Esophagus squamous epithelium (tissue), 5 donors: ENCODE measurements at regions not wholly inside any gene's neighbourhood (a gene's known extent, or its start where the extent isn't known, plus 50 kb on each side); places are given as distances from the start of the nearest gene placed in this dataset.

Experiments
- DNase-seq: peaks from one replicate; lab custom pipeline; 2025; lab: John Stamatoyannopoulos, UW
- H3K27ac ChIP-seq, 4 donors: fragments of 200-600 bp; sonication (generic); one replicate each; pipeline ENCODE4 v1.5.1; 2016 to 2019; ENCODE audit warnings: mild to moderate bottlenecking in 1 of 4
- H3K27me3 ChIP-seq, 4 donors: fragments of 200-600 bp; sonication (generic); 1 replicate in 3 of 4; 2 replicates in 1 of 4; pipeline versions ENCODE4 v1.5.1 to v1.6.0; 2017 to 2021; ENCODE audit warnings: antibody characterized with exemption in 1 of 4
- H3K36me3 ChIP-seq, 3 donors: fragments of 200-600 bp; sonication (generic); one replicate each; pipeline ENCODE4 v1.5.1; 2016 to 2019
- H3K4me1 ChIP-seq, 3 donors: fragments of 200-600 bp; sonication (generic); one replicate each; pipeline ENCODE4 v1.5.1; 2017 to 2019
- H3K4me3 ChIP-seq, 4 donors: fragments of 200-600 bp; sonication (generic); 1 replicate in 3 of 4; 2 replicates in 1 of 4; pipeline ENCODE4 v1.5.1; 2016 to 2019; ENCODE audit warnings: mild to moderate bottlenecking in 2 of 4, moderate library complexity in 1 of 4
- H3K9me3 ChIP-seq, 3 donors: fragments of 200-600 bp; sonication (generic); one replicate each; pipeline ENCODE4 v1.5.1; 2016 to 2019
- CTCF ChIP-seq, 6 experiments: fragments of 450-650 bp in 4 of 6; fragments of 200-600 bp in 2 of 6; sonication (generic) in 2 of 6; IDR thresholded peaks; one replicate each; pipeline ENCODE4 v1.5.1; 2016 to 2019; ENCODE audit warnings: antibody characterized with exemption in 6 of 6, mild to moderate bottlenecking in 4 of 6, moderate library complexity in 4 of 6
- POLR2A ChIP-seq, 4 donors: fragments of 450-650 bp; IDR thresholded peaks; one replicate each; pipeline ENCODE4 v1.6.1; 2017; ENCODE audit warnings: antibody characterized with exemption in 4 of 4, mild to moderate bottlenecking in 4 of 4, moderate library complexity in 3 of 4
- WGBS, 2 donors: methylation state at CpG; one replicate each; pipeline ENCODE4 v1.1.5; 2018; 5-methylcytosine and 5-hydroxymethylcytosine counted together
- intact Hi-C: fragments of 100-400 bp; cut with DNase I; formaldehyde crosslinking; loops from one replicate; pipeline ENCODE4 v1.15.0; 2022
- donor health status: DM: yes; HTN: yes; CAD: no.

DNA sequence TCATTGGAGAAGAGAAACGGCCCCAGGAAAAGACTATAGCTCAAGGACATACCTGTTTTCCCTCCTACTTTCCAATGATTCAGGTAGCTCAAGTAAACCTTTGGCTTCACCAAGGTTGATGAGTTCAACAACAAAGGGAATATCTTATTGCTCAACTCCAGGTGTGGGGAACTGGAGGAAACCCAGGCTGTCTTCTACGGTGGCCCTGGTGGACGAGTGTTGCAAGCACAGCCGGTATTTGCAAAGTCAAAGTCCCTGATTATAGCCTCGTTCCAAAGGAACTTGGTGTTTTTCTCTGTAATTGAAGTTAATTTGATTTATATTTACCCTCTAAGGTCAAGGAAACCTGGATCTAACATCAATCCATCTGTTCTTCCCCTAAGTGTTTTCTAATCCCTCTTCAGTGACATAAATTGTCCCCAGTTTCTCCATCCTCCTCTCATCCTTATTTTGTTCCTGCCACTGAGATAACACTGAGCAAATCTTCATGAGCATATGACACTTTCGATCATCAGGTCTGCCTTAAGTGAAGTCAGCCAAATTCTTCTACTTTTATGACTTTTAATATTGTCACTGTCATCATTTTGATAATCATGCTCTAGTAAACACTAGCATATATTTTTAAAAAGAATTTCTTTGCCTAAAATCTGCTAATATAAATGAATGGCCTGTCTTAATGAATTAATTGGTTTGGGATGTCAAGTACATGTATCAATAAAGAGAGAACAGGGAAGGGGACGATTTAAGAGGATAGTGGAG lies 174.6 kb upstream of the TBX3 start:
- Histone ChIP-seq H3K4me1 (no peaks in the 10 kb centered on the region), H3K9me3 (no peaks in the 10 kb centered on the region), H3K4me3 (no peak overlapping the region), H3K36me3 (no peaks in the 10 kb centered on the region), H3K27ac (no peak overlapping the region), H3K27me3 (no peaks in the 10 kb centered on the region)
- WGBS, 2 donors, result 63 to 71% methylated on average over 7 of the region's 7 CpGs
- no peak for TF ChIP-seq POLR2A (IDR thresholded peaks at IDR 0.05)
- peak in 1 of 6 experiments; percentile 24 for TF ChIP-seq CTCF (IDR thresholded peaks at IDR 0.05)
- intact Hi-C loops, result no loop called here
- no peak for DNase-seq

DNA sequence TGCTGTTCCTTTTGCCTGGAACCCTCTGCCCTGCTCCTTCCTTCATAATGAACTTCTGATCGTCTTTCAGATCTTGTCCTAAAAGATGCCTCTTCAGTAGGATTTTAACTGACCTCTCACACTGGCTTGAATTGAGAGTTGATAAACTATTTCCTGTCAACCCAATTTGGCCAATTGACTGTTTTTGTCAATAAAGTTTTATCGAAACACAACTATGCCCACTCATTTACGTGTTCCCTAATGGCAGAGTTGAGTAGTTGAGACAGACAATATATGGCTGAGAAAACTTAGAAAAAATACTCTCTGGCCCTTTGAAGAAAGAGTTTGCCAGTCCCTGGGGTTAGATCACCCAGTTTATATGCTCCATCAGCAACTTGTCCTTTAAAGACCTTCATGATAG lies 171.7 kb upstream of the TBX3 start:
- 73 to 81% methylated on average over 3 of the region's 3 CpGs for WGBS, 2 donors
- H3K4me3 ChIP-seq, result no peak overlapping the region
- DNase-seq, result no peak
- no peaks in the 10 kb centered on the region for H3K27me3 ChIP-seq
- H3K36me3 ChIP-seq, result no peaks in the 10 kb centered on the region
- TF ChIP-seq CTCF (IDR thresholded peaks at IDR 0.05) (no peak), POLR2A (IDR thresholded peaks at IDR 0.05) (no peak)
- H3K27ac ChIP-seq, result no peak overlapping the region
- no peaks in the 10 kb centered on the region for H3K9me3 ChIP-seq
- intact Hi-C loops, result no loop called here
- H3K4me1 ChIP-seq, result no peaks in the 10 kb centered on the region

DNA sequence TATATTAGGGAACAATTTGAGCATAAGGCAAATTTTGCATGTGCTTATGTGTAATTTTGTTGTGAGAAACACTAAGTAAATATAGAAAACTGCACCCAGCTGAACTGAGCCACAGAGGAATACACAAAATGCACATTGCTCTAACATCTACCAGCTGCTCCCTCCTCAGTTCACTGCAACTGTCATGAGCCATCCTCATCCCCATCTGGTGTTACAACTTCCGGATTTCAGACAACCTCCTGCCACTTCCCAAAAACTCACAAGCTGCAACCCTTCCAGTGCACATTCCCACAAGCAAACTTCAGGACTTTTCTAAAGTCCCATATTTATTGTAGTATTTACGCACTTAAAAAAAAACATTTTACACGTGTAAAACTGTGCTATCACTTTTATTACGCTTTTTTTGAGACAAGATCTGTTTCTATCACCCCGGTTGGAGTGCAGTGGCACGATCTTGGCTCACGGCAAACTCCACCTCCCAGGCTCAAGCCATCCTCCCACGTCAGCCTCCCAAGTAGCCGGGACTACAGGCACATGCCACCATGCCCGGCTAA lies 169.1 kb upstream of the TBX3 start:
- no peaks in the 10 kb centered on the region for H3K9me3 ChIP-seq
- H3K4me3 ChIP-seq, result no peak overlapping the region
- TF ChIP-seq CTCF (IDR thresholded peaks at IDR 0.05), result no peak
- no peak for TF ChIP-seq POLR2A (IDR thresholded peaks at IDR 0.05)
- no peaks in the 10 kb centered on the region for H3K36me3 ChIP-seq
- no peak for DNase-seq
- intact Hi-C loops, result no loop called here
- 68 to 80% methylated on average over 10 of the region's 10 CpGs for WGBS, 2 donors
- no peaks in the 10 kb centered on the region for H3K27me3 ChIP-seq
- no peak overlapping the region for H3K27ac ChIP-seq
- H3K4me1 ChIP-seq, result no peaks in the 10 kb centered on the region

DNA sequence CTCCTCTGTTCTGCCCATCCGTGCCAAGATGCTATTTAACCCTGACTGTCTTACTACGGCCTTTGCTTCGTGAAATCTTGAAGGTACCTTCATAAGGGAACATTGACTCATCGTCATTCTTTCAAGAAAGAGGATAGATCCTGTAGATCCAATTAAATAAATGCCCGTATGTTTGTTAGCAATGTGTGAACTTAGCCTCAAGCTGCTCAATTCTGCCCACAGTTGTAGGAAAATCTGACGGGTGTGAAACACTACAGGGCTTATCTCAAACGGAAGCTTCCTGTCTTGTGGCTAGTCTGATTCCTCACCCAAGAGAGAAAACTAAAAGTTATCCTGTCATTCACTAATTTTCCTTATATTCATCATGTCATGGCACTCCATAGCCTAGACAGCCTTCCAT lies 168.0 kb upstream of the TBX3 start:
- TF ChIP-seq POLR2A (IDR thresholded peaks at IDR 0.05) (no peak), CTCF (IDR thresholded peaks at IDR 0.05) (no peak)
- Histone ChIP-seq H3K9me3 (no peaks in the 10 kb centered on the region), H3K36me3 (no peaks in the 10 kb centered on the region), H3K4me3 (no peak overlapping the region), H3K27ac (no peak overlapping the region), H3K4me1 (no peaks in the 10 kb centered on the region), H3K27me3 (no peaks in the 10 kb centered on the region)
- DNase-seq, result no peak
- intact Hi-C loops, result no loop called here
- WGBS, 2 donors, result 82 to 85% methylated on average over 7 of the region's 7 CpGs

- H3K27me3 ChIP-seq, result no peaks in the 10 kb centered on the region
- intact Hi-C loops, result no loop called here
- TF ChIP-seq CTCF (IDR thresholded peaks at IDR 0.05) (no peak), POLR2A (IDR thresholded peaks at IDR 0.05) (no peak)
- 69 to 80% methylated on average over 7 of the region's 7 CpGs for WGBS, 2 donors
- H3K4me3 ChIP-seq, result no peak overlapping the region
- no peaks in the 10 kb centered on the region for H3K4me1 ChIP-seq
- DNase-seq, result no peak
- H3K9me3 ChIP-seq, result no peaks in the 10 kb centered on the region
- H3K36me3 ChIP-seq, result no peaks in the 10 kb centered on the region
- H3K27ac ChIP-seq, result no peak overlapping the region
Measured at GRCh38 chr12:114850661-114851275, 166.8 kb upstream of the TBX3 start.
